DMS53 treated with DMSO at 0.1 percent for 48 hours (cell line): ENCODE measurements at regions not wholly inside any gene's neighbourhood (a gene's known extent, or its start where the extent isn't known, plus 50 kb on each side); places are given as distances from the start of the nearest gene placed in this dataset.

ENCODE experiments used
- DNase-seq: peaks from one replicate; lab custom pipeline; 2025; ENCODE audit not compliant: unreplicated experiment; lab: John Stamatoyannopoulos, UW

GRCh38 chr10:4590807-4591206, 235.2 kb upstream of the AKR1E2 start:
- no peak for DNase-seq

GRCh38 chr10:4588824-4589223, 237.2 kb upstream of the AKR1E2 start:
- DNase-seq: no peak

GRCh38 chr10:4587466-4587865, 238.5 kb upstream of the AKR1E2 start:
- no peak for DNase-seq

GRCh38 chr10:4586776-4587175, 239.2 kb upstream of the AKR1E2 start:
- no peak for DNase-seq

- no peak for DNase-seq
These were observed 244.1 kb upstream of the AKR1E2 start for GRCh38 chr10:4581929-4582328.

- no peak for DNase-seq
These were observed 246.2 kb upstream of the AKR1E2 start for GRCh38 chr10:4579844-4580243.

GRCh38 chr10:4576206-4576605, 249.8 kb upstream of the AKR1E2 start:
- DNase-seq: no peak

GRCh38 chr10:4569151-4569550, 256.9 kb upstream of the AKR1E2 start:
- DNase-seq: no peak

GRCh38 chr10:4568731-4569130, 257.3 kb upstream of the AKR1E2 start:
- no peak for DNase-seq

- no peak for DNase-seq
These were observed 257.9 kb upstream of the AKR1E2 start for GRCh38 chr10:4568086-4568485.

GRCh38 chr10:4567637-4568036, 258.4 kb upstream of the AKR1E2 start:
- DNase-seq: no peak

- DNase-seq: no peak
These were observed 260.0 kb upstream of the AKR1E2 start for GRCh38 chr10:4566011-4566410.

GRCh38 chr10:4561296-4561695, 264.7 kb upstream of the AKR1E2 start:
- no peak for DNase-seq

- DNase-seq: no peak
These were observed 268.5 kb upstream of the AKR1E2 start for GRCh38 chr10:4557469-4557868.

GRCh38 chr10:4556527-4556926, 269.5 kb upstream of the AKR1E2 start:
- no peak for DNase-seq

GRCh38 chr10:4555920-4556319, 270.1 kb upstream of the AKR1E2 start:
- DNase-seq: no peak

- no peak for DNase-seq
These were observed 276.8 kb upstream of the AKR1E2 start for GRCh38 chr10:4549139-4549653.

- no peak for DNase-seq
These were observed 279.1 kb upstream of the AKR1E2 start for GRCh38 chr10:4546931-4547330.

- no peak for DNase-seq
These were observed 279.5 kb upstream of the AKR1E2 start for GRCh38 chr10:4546500-4546899.

GRCh38 chr10:4545062-4545461, 280.9 kb upstream of the AKR1E2 start:
- DNase-seq: no peak

- DNase-seq: no peak
These were observed 282.0 kb upstream of the AKR1E2 start for GRCh38 chr10:4543938-4544533.

- DNase-seq: no peak
These were observed 284.7 kb upstream of the AKR1E2 start for GRCh38 chr10:4541292-4541691.

GRCh38 chr10:4538016-4538415, 288.0 kb upstream of the AKR1E2 start:
- no peak for DNase-seq
